NB4 (cell line): ENCODE measurements at regions not wholly inside any gene's neighbourhood (a gene's known extent, or its start where the extent isn't known, plus 50 kb on each side); places are given as distances from the start of the nearest gene placed in this dataset.

ENCODE experiments used
- CTCF ChIP-seq: IDR thresholded peaks from one replicate; pipeline ENCODE4 v1.5.1; 2012; ENCODE audit warnings: low read depth, low read length
- POLR2A ChIP-seq: IDR thresholded peaks from 2 replicates; pipeline ENCODE4 v1.6.1; 2011; ENCODE audit warnings: mild to moderate bottlenecking; ENCODE audit not compliant: insufficient read length; ENCODE audit errors: extremely low read depth

GRCh38 chr18:73151086-73151485 is 283.3 kb upstream of the NETO1 start:
- TF ChIP-seq CTCF (no peak), POLR2A (no peak)
